HEK293 (cell line): ENCODE measurements at regions not wholly inside any gene's neighbourhood (a gene's known extent, or its start where the extent isn't known, plus 50 kb on each side); places are given as distances from the start of the nearest gene placed in this dataset.

ENCODE experiments used
- CTCF ChIA-PET: fragments of 350-600 bp; formaldehyde crosslinking; extraction: SDS; loops from one replicate; lab custom pipeline; 2021; ENCODE audit warnings: antibody characterized with exemption; lab: Yijun Ruan, JAX
- POLR2A ChIA-PET: fragments of 300-600 bp; formaldehyde crosslinking; extraction: SDS; loops from one replicate; lab custom pipeline; 2020; ENCODE audit warnings: antibody characterized with exemption, inconsistent platforms; lab: Yijun Ruan, JAX
- H3K27ac ChIP-seq: fragments of 200-500 bp; sonication (Bioruptor generic); 2 replicates; pipeline ENCODE4 v1.5.1; 2014; ENCODE audit warnings: low read depth, low read length, control low read depth, inconsistent platforms; ENCODE audit errors: extremely low read depth
- H3K36me3 ChIP-seq, 2 experiments: fragments of 200-500 bp in 1 of 2; sonication (Bioruptor generic) in 1 of 2; 1 replicate in 1 of 2; 2 replicates in 1 of 2; pipeline ENCODE4 v1.5.1; 2014 to 2017; ENCODE audit warnings: inconsistent platforms in 2 of 2, low read length in 2 of 2; ENCODE audit not compliant: control insufficient read depth in 2 of 2, insufficient read depth in 1 of 2
- H3K4me1 ChIP-seq: fragments of 200-500 bp; sonication (Bioruptor generic); 2 replicates; pipeline ENCODE4 v1.5.1; 2014; ENCODE audit warnings: mild to moderate bottlenecking, low read length, inconsistent platforms; ENCODE audit not compliant: control insufficient read depth, insufficient read depth
- H3K4me3 ChIP-seq: 2 replicates; pipeline ENCODE4 v1.5.1; 2011; ENCODE audit warnings: low read depth, mild to moderate bottlenecking, control low read depth, low read length, moderate library complexity
- H3K9me3 ChIP-seq: fragments of 200-500 bp; sonication (Bioruptor generic); 2 replicates; pipeline ENCODE4 v1.5.1; 2014; ENCODE audit warnings: low read depth, low read length, inconsistent platforms; ENCODE audit not compliant: control insufficient read depth, insufficient read depth
- BCL6B ChIP-seq: fragments of 450-650 bp; formaldehyde crosslinking; IDR thresholded peaks from 2 replicates; pipeline ENCODE4 v1.5.1; 2017; ENCODE audit warnings: missing biosample characterization, missing genetic modification characterization
- HOXC10 ChIP-seq: sonication (generic); formaldehyde crosslinking; IDR thresholded peaks from 2 replicates; pipeline ENCODE4 v1.8.1; 2023; ENCODE audit warnings: mild to moderate bottlenecking, missing genetic modification reagents
- INSM2 ChIP-seq: fragments of 450-650 bp; formaldehyde crosslinking; IDR thresholded peaks from 2 replicates; pipeline ENCODE4 v1.5.1; 2016; ENCODE audit warnings: missing biosample characterization, missing genetic modification characterization
- PRDM1 ChIP-seq: fragments of 450-650 bp; formaldehyde crosslinking; IDR thresholded peaks from 2 replicates; pipeline ENCODE4; 2016; ENCODE audit warnings: missing biosample characterization, missing genetic modification characterization
- ZEB2 ChIP-seq: fragments of 450-650 bp; formaldehyde crosslinking; IDR thresholded peaks from 2 replicates; pipeline ENCODE4 v1.5.1; 2016; ENCODE audit warnings: missing biosample characterization, missing genetic modification characterization
- ZNF10 ChIP-seq: fragments of 450-650 bp; formaldehyde crosslinking; IDR thresholded peaks from 2 replicates; pipeline ENCODE4 v1.5.1; 2017; ENCODE audit warnings: missing biosample characterization, missing genetic modification characterization
- ZNF19 ChIP-seq: fragments of 450-650 bp; formaldehyde crosslinking; IDR thresholded peaks from 2 replicates; pipeline ENCODE4; 2016; ENCODE audit warnings: missing biosample characterization, missing genetic modification characterization, low read depth
- ZNF248 ChIP-seq: fragments of 450-650 bp; formaldehyde crosslinking; IDR thresholded peaks from 2 replicates; pipeline ENCODE4 v1.5.1; 2017; ENCODE audit warnings: missing biosample characterization, missing genetic modification characterization
- ZNF311 ChIP-seq: fragments of 450-650 bp; formaldehyde crosslinking; IDR thresholded peaks from 2 replicates; pipeline ENCODE4 v1.5.1; 2017; ENCODE audit warnings: missing biosample characterization, missing genetic modification characterization, borderline replicate concordance
- ZNF404 ChIP-seq: fragments of 450-650 bp; formaldehyde crosslinking; IDR thresholded peaks from 2 replicates; pipeline ENCODE4 v1.5.1; 2017; ENCODE audit warnings: missing biosample characterization, missing genetic modification characterization
- ZNF426 ChIP-seq: fragments of 450-650 bp; formaldehyde crosslinking; IDR thresholded peaks from 2 replicates; pipeline ENCODE4 v1.5.1; 2017; ENCODE audit warnings: missing biosample characterization, missing genetic modification characterization, mild to moderate bottlenecking, inconsistent platforms, moderate library complexity
- ZNF530 ChIP-seq: fragments of 450-650 bp; formaldehyde crosslinking; IDR thresholded peaks from 2 replicates; pipeline ENCODE4 v1.5.1; 2016; ENCODE audit warnings: low read depth, missing biosample characterization, missing genetic modification characterization
- ZNF624 ChIP-seq: fragments of 450-650 bp; formaldehyde crosslinking; IDR thresholded peaks from 2 replicates; pipeline ENCODE4 v1.5.1; 2017; ENCODE audit warnings: missing biosample characterization, missing genetic modification characterization
- ZNF677 ChIP-seq: fragments of 450-650 bp; IDR thresholded peaks from 2 replicates; pipeline ENCODE4 v1.5.0; 2018; ENCODE audit warnings: missing biosample characterization, mild to moderate bottlenecking, missing genetic modification characterization, moderate library complexity
- ZNF830 ChIP-seq: fragments of 450-650 bp; IDR thresholded peaks from 2 replicates; pipeline ENCODE4 v1.5.0; 2018; ENCODE audit warnings: missing biosample characterization, missing genetic modification characterization, low read depth, mild to moderate bottlenecking, moderate library complexity
- ZNF843 ChIP-seq: fragments of 450-650 bp; formaldehyde crosslinking; IDR thresholded peaks from 2 replicates; pipeline ENCODE4 v1.5.1; 2016; ENCODE audit warnings: missing biosample characterization, missing genetic modification characterization
- ZSCAN5A ChIP-seq: fragments of 450-650 bp; formaldehyde crosslinking; IDR thresholded peaks from 2 replicates; pipeline ENCODE4 v1.5.1; 2016; ENCODE audit warnings: missing biosample characterization, missing genetic modification characterization
- TF ChIP-seq, protein P1 (sequence below): fragments of 450-650 bp; formaldehyde crosslinking; IDR thresholded peaks from 2 replicates; pipeline ENCODE4 v1.5.1; 2016; ENCODE audit warnings: missing biosample characterization, missing genetic modification characterization
- TF ChIP-seq, protein P2 (sequence below): fragments of 450-650 bp; IDR thresholded peaks from 2 replicates; pipeline ENCODE4 v1.5.1; 2018; ENCODE audit warnings: missing biosample characterization, missing genetic modification characterization
- TF ChIP-seq, protein P3 (sequence below): fragments of 450-650 bp; formaldehyde crosslinking; IDR thresholded peaks from 2 replicates; pipeline ENCODE4 v1.5.1; 2016; ENCODE audit warnings: missing biosample characterization, missing genetic modification characterization
- TF ChIP-seq, protein P4 (sequence below): fragments of 450-650 bp; formaldehyde crosslinking; IDR thresholded peaks from 2 replicates; pipeline ENCODE4 v1.5.1; 2016; ENCODE audit warnings: missing biosample characterization, missing genetic modification characterization

DNA sequence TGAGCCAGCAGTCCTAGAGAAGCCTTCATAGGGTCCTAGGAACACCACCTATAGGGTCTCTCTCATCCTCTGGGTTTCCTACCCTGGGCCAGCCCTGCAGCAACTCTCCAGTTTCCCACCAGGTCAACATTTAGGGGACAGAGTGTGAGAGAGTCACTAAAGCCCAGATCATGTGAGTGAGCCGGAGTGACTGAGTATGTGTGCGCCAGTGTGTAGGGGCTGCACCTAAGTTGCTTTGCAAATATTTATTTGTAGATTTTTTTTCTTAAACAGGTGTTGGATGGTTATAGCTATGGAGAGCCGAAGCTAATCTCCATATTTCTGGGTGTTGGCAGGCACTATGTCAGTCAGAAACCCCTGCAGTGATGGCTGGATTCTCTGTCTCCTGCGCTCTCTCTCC is 232.5 kb upstream of the NCAM1 start (continued):
- TF ChIP-seq, protein P1, sequence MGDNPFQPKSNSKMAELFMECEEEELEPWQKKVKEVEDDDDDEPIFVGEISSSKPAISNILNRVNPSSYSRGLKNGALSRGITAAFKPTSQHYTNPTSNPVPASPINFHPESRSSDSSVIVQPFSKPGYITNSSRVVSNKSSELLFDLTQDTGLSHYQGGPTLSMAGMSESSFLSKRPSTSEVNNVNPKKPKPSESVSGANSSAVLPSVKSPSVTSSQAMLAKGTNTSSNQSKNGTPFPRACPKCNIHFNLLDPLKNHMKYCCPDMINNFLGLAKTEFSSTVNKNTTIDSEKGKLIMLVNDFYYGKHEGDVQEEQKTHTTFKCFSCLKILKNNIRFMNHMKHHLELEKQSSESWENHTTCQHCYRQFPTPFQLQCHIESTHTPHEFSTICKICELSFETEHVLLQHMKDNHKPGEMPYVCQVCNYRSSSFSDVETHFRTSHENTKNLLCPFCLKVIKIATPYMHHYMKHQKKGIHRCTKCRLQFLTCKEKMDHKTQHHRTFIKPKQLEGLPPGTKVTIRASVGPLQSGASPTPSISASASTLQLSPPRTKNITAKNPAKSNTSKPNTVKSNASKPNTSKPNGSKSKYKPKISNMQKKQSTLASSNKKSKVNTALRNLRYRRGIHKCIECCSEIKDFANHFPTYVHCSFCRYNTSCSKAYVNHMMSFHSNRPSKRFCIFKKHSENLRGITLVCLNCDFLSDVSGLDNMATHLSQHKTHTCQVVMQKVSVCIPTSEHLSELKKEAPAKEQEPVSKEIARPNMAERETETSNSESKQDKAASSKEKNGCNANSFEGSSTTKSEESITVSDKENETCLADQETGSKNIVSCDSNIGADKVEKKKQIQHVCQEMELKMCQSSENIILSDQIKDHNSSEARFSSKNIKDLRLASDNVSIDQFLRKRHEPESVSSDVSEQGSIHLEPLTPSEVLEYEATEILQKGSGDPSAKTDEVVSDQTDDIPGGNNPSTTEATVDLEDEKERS (tag by site-specific recombination) = no peak
- TF ChIP-seq ZNF677 (tag by site-specific recombination) (no peak), ZNF530 (tag by site-specific recombination) (no peak), HOXC10 (CRISPR knock-in tag) (no peak), ZEB2 (tag by site-specific recombination) (no peak), ZNF311 (tag by site-specific recombination) (no peak), ZNF426 (tag by site-specific recombination) (no peak)

DNA sequence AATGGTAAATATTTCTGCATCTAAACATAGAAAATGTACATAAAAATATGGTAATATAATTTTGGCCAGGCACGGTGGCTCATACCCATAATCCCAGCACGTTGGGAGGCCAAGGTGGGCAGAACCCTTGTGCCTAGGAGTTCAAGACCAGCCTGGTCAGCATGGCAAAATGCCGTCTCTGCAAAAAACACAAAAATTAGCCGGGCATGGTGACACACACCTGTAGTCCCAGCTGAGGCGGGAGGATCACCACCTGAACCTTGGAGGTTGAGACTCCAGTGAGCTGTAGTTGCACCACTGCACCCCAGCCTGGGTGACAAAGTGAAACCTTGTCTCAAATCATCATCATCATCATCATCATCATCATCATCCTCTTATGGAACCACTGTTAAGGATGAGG is 230.6 kb upstream of the NCAM1 start:
- H3K27ac ChIP-seq = no peak overlapping the region
- CTCF ChIA-PET = no interaction called here
- POLR2A ChIA-PET = no interaction called here
- no peak overlapping the region for H3K4me3 ChIP-seq
- TF ChIP-seq, protein P2, sequence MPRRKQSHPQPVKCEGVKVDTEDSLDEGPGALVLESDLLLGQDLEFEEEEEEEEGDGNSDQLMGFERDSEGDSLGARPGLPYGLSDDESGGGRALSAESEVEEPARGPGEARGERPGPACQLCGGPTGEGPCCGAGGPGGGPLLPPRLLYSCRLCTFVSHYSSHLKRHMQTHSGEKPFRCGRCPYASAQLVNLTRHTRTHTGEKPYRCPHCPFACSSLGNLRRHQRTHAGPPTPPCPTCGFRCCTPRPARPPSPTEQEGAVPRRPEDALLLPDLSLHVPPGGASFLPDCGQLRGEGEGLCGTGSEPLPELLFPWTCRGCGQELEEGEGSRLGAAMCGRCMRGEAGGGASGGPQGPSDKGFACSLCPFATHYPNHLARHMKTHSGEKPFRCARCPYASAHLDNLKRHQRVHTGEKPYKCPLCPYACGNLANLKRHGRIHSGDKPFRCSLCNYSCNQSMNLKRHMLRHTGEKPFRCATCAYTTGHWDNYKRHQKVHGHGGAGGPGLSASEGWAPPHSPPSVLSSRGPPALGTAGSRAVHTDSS (tag by site-specific recombination) = peak; percentile 42; the same call in 1 of the 2 replicates
- TF ChIP-seq ZSCAN5A (tag by site-specific recombination) = no peak
- TF ChIP-seq ZNF19 (tag by site-specific recombination) = no peak
- no peak for TF ChIP-seq ZNF624
- no peak for TF ChIP-seq ZNF843 (tag by site-specific recombination)
- no peaks in the 10 kb centered on the region for H3K9me3 ChIP-seq
- H3K36me3 ChIP-seq = no peaks in the 10 kb centered on the region
- no peaks in the 10 kb centered on the region for H3K4me1 ChIP-seq

- Histone ChIP-seq H3K27ac (no peak overlapping the region), H3K4me1 (no peaks in the 10 kb centered on the region), H3K9me3 (no peaks in the 10 kb centered on the region), H3K36me3 (no peaks in the 10 kb centered on the region), H3K4me3 (no peak overlapping the region)
- ChIA-PET POLR2A (no interaction called here), CTCF (no interaction called here)
- TF ChIP-seq ZNF404 (tag by site-specific recombination) (no peak), ZNF10 (no peak), INSM2 (no peak), BCL6B (tag by site-specific recombination) (no peak), ZNF248 (tag by site-specific recombination) (no peak), ZNF830 (no peak), PRDM1 (tag by site-specific recombination) (no peak)
- TF ChIP-seq, protein P3, sequence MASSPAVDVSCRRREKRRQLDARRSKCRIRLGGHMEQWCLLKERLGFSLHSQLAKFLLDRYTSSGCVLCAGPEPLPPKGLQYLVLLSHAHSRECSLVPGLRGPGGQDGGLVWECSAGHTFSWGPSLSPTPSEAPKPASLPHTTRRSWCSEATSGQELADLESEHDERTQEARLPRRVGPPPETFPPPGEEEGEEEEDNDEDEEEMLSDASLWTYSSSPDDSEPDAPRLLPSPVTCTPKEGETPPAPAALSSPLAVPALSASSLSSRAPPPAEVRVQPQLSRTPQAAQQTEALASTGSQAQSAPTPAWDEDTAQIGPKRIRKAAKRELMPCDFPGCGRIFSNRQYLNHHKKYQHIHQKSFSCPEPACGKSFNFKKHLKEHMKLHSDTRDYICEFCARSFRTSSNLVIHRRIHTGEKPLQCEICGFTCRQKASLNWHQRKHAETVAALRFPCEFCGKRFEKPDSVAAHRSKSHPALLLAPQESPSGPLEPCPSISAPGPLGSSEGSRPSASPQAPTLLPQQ = no peak
- TF ChIP-seq, protein P4, sequence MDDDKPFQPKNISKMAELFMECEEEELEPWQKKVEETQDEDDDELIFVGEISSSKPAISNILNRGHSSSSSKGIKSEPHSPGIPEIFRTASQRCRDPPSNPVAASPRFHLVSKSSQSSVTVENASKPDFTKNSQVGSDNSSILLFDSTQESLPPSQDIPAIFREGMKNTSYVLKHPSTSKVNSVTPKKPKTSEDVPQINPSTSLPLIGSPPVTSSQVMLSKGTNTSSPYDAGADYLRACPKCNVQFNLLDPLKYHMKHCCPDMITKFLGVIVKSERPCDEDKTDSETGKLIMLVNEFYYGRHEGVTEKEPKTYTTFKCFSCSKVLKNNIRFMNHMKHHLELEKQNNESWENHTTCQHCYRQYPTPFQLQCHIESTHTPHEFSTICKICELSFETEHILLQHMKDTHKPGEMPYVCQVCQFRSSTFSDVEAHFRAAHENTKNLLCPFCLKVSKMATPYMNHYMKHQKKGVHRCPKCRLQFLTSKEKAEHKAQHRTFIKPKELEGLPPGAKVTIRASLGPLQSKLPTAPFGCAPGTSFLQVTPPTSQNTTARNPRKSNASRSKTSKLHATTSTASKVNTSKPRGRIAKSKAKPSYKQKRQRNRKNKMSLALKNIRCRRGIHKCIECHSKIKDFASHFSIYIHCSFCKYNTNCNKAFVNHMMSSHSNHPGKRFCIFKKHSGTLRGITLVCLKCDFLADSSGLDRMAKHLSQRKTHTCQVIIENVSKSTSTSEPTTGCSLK = no peak
These were observed 229.7 kb upstream of the NCAM1 start for GRCh38 chr11:112731538-112731937.
